Glutamatergic neuron (in vitro differentiated cells): ENCODE measurements at regions not wholly inside any gene's neighbourhood (a gene's known extent, or its start where the extent isn't known, plus 50 kb on each side); places are given as distances from the start of the nearest gene placed in this dataset.

Experiments used
- DNase-seq: peaks from one replicate; pipeline ENCODE4 v3.0.0; 2022
- H3K27ac Mint-ChIP-seq: one replicate; pipeline ENCODE4 v1.8.0; 2020; ENCODE audit warnings: mild to moderate bottlenecking, mixed read lengths, inconsistent platforms; ENCODE audit not compliant: unreplicated experiment
- H3K27me3 Mint-ChIP-seq: one replicate; pipeline ENCODE4 v1.8.0; 2020; ENCODE audit warnings: mild to moderate bottlenecking, moderate library complexity, mixed read lengths, inconsistent platforms; ENCODE audit not compliant: unreplicated experiment
- H3K36me3 Mint-ChIP-seq: one replicate; pipeline ENCODE4 v1.8.0; 2020; ENCODE audit warnings: mild to moderate bottlenecking, mixed read lengths, inconsistent platforms; ENCODE audit not compliant: unreplicated experiment
- H3K4me1 Mint-ChIP-seq: one replicate; pipeline ENCODE4 v1.8.0; 2020; ENCODE audit warnings: mild to moderate bottlenecking, low read depth, mixed read lengths, inconsistent platforms; ENCODE audit not compliant: unreplicated experiment
- H3K4me3 Mint-ChIP-seq: one replicate; pipeline ENCODE4 v1.8.0; 2020; ENCODE audit warnings: mild to moderate bottlenecking, mixed read lengths, inconsistent platforms; ENCODE audit not compliant: unreplicated experiment
- H3K9me3 Mint-ChIP-seq: one replicate; pipeline ENCODE4 v1.8.0; 2020; ENCODE audit warnings: mild to moderate bottlenecking, moderate library complexity, mixed read lengths, inconsistent platforms; ENCODE audit not compliant: unreplicated experiment
- CTCF ChIP-seq: fragments of 200-600 bp; sonication (generic); IDR thresholded peaks from one replicate; pipeline ENCODE4 v1.5.0; 2021; ENCODE audit not compliant: partially characterized antibody, unreplicated experiment

- TF ChIP-seq CTCF: no peak
- no peak overlapping the region for H3K27ac Mint-ChIP-seq
- peaks cover 9% of the 10 kb centered on the region for H3K27me3 Mint-ChIP-seq
- peaks cover 2% of the 10 kb centered on the region for H3K9me3 Mint-ChIP-seq
- peaks cover 23% of the 10 kb centered on the region for H3K4me1 Mint-ChIP-seq
- DNase-seq: no peak
- H3K4me3 Mint-ChIP-seq: no peak overlapping the region
- H3K36me3 Mint-ChIP-seq: no peaks in the 10 kb centered on the region
Observed at GRCh38 chr20:50283922-50284810, 93.5 kb downstream of the CEBPB start.

GRCh38 chr20:50284811-50285375 is 94.3 kb downstream of the CEBPB start:
- TF ChIP-seq CTCF: no peak
- Mint-ChIP-seq H3K36me3 (no peaks in the 10 kb centered on the region), H3K9me3 (peaks cover 2% of the 10 kb centered on the region), H3K27ac (no peak overlapping the region), H3K4me3 (no peak overlapping the region), H3K4me1 (peaks cover 26% of the 10 kb centered on the region), H3K27me3 (peaks cover 7% of the 10 kb centered on the region)
- DNase-seq: peak; percentile 38

- H3K27ac Mint-ChIP-seq: peak overlapping the region; percentile 24
- TF ChIP-seq CTCF: no peak
- H3K9me3 Mint-ChIP-seq: peaks cover 2% of the 10 kb centered on the region
Observed at GRCh38 chr20:50285376-50286173, 94.9 kb downstream of the CEBPB start.

GRCh38 chr20:50286174-50286511 is 95.5 kb downstream of the CEBPB start:
- Mint-ChIP-seq H3K36me3 (no peaks in the 10 kb centered on the region), H3K4me1 (peaks cover 24% of the 10 kb centered on the region), H3K27ac (peak overlapping the region; percentile 24), H3K9me3 (peaks cover 2% of the 10 kb centered on the region), H3K4me3 (no peak overlapping the region), H3K27me3 (peaks cover 9% of the 10 kb centered on the region)
- no peak for DNase-seq
- no peak for TF ChIP-seq CTCF

More at GRCh38 chr20:50285376-50286173, 94.9 kb downstream of the CEBPB start:
- no peak for DNase-seq
- Mint-ChIP-seq H3K36me3 (no peaks in the 10 kb centered on the region), H3K4me3 (no peak overlapping the region), H3K4me1 (peaks cover 27% of the 10 kb centered on the region), H3K27me3 (peaks cover 9% of the 10 kb centered on the region)
